ENCODE measurements at regions not wholly inside any gene's neighbourhood (a gene's known extent, or its start where the extent isn't known, plus 50 kb on each side); places are given as distances from the start of the nearest gene placed in this dataset.
"Not testable (repeated sequence)": the region's sequence is repeated elsewhere in the genome, so short reads cannot be mapped to it uniquely, and the experiment has no call there.

DNA sequence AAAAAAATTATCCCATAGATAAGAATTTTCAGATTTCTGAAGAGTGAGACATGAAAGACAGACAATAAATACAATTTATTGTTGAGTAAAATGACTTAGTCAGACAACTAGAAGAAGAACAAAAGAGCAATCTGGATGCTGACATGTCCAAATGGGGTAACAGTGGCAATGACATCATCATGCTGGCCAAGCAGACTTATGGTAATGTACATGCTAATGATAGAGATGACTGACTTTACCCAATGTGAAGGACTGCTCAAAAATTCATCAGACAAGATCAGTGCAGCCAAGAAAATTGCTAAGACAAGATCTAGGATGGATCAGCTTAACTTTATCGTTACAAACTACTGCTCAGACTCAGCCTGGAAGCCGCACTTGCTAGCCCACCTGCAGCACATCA is 70.5 kb upstream of the SRD5A2 start:
- 93% methylated on average over 2 of the region's 2 CpGs for WGBS (ENCODE audit: insufficient coverage)
- TF ChIP-seq, protein P1, sequence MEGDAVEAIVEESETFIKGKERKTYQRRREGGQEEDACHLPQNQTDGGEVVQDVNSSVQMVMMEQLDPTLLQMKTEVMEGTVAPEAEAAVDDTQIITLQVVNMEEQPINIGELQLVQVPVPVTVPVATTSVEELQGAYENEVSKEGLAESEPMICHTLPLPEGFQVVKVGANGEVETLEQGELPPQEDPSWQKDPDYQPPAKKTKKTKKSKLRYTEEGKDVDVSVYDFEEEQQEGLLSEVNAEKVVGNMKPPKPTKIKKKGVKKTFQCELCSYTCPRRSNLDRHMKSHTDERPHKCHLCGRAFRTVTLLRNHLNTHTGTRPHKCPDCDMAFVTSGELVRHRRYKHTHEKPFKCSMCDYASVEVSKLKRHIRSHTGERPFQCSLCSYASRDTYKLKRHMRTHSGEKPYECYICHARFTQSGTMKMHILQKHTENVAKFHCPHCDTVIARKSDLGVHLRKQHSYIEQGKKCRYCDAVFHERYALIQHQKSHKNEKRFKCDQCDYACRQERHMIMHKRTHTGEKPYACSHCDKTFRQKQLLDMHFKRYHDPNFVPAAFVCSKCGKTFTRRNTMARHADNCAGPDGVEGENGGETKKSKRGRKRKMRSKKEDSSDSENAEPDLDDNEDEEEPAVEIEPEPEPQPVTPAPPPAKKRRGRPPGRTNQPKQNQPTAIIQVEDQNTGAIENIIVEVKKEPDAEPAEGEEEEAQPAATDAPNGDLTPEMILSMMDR (IDR thresholded peaks at IDR 0.05) = no peak
- H3K9me3 Mint-ChIP-seq = no peaks in the 10 kb centered on the region

DNA sequence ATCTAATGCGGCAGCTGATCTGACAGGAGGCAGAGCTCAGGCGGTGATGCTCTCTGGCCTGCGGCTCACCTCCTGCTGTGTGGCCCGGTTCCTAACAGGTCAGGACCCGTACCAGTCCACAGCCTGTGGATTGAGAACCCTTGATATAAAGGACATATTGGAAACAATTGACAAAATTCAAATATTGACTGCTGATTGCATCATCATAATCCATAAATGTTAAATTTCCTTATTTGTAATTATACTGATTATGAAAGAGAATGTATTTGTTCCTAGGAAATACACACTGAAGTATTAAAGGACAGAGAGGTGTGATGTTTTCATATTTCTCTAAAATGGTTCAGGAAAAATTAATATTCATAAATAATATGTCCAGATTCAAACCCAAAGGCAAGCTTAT is 63.8 kb upstream of the SRD5A2 start:
- intact Hi-C loops (cut with micrococcal nuclease) = no loop called here
- H3K27ac Mint-ChIP-seq = no peak overlapping the region
- H3K4me1 Mint-ChIP-seq = no peaks in the 10 kb centered on the region
- Histone ChIP-seq H3K27me3 (ENCODE audit: control insufficient read depth, insufficient read depth, low read length) (no peaks in the 10 kb centered on the region), H3K9me3 (ENCODE audit: control insufficient read depth, insufficient read depth, low read length) (peaks cover 4% of the 10 kb centered on the region), H3K27ac (ENCODE audit: low read length) (no peak overlapping the region), H3K36me3 (ENCODE audit: control insufficient read depth, insufficient read depth, low read length) (no peaks in the 10 kb centered on the region), H3K4me3 (ENCODE audit: low read length) (no peak overlapping the region), H3K4me1 (ENCODE audit: control insufficient read depth, insufficient read depth, low read length) (no peaks in the 10 kb centered on the region)
- peaks cover 6 to 36% of the 10 kb centered on the region in 2 donors for H3K27me3 Mint-ChIP-seq (ENCODE audit: low read depth in 2 of 2)
- TF ChIP-seq, protein P1 (IDR thresholded peaks at IDR 0.05) = no peak
- H3K9me3 Mint-ChIP-seq = peaks cover 2 to 3% of the 10 kb centered on the region in 2 donors
- DNase-seq = no peak
- ATAC-seq = no peak
- WGBS (ENCODE audit: insufficient coverage) = 78% methylated on average over 5 of the region's 5 CpGs
- no peak overlapping the region for H3K4me3 Mint-ChIP-seq
- H3K36me3 Mint-ChIP-seq = peaks cover 6% of the 10 kb centered on the region

More for the DNA sequence above, 70.5 kb upstream of the SRD5A2 start:
- H3K9me3 ChIP-seq (ENCODE audit: control insufficient read depth, insufficient read depth, low read length) = no peaks in the 10 kb centered on the region
- peaks cover 0 to 13% of the 10 kb centered on the region in 2 donors for H3K27me3 Mint-ChIP-seq (ENCODE audit: low read depth in 2 of 2)
- no peaks in the 10 kb centered on the region for H3K36me3 ChIP-seq (ENCODE audit: control insufficient read depth, insufficient read depth, low read length)
- intact Hi-C loops (cut with micrococcal nuclease) = no loop called here
- no peak for ATAC-seq
- no peaks in the 10 kb centered on the region for H3K36me3 Mint-ChIP-seq
- H3K4me3 ChIP-seq (ENCODE audit: low read length) = no peak overlapping the region
- DNase-seq = no peak
- no peak overlapping the region for H3K27ac Mint-ChIP-seq
- no peak overlapping the region for H3K27ac ChIP-seq (ENCODE audit: low read length)
- H3K4me1 ChIP-seq (ENCODE audit: control insufficient read depth, insufficient read depth, low read length) = no peaks in the 10 kb centered on the region
- no peaks in the 10 kb centered on the region for H3K4me1 Mint-ChIP-seq
- no peak overlapping the region for H3K4me3 Mint-ChIP-seq
- H3K27me3 ChIP-seq (ENCODE audit: control insufficient read depth, insufficient read depth, low read length) = no peaks in the 10 kb centered on the region

DNA sequence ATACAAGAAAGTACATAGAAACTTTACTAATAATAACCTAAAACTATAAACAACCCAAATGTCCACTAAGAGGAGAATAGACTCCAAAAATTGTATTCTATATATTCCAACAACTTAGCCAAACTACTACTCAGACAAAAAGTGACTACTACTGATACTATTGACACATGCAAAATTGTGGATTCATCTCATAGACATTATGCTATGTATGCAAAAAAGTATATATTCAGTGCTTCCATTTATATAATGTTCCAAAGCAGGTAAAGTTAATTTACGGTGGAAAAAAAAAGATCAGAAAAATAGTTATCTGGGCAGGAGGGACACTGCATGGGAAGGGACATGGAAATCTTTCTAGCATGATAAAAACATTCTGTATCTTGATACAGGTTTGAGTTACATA is 62.0 kb upstream of the SRD5A2 start:
- ATAC-seq (no peak), DNase-seq (no peak)
- TF ChIP-seq, protein P1 (IDR thresholded peaks at IDR 0.05) = no peak
- Histone ChIP-seq H3K9me3 (ENCODE audit: control insufficient read depth, insufficient read depth, low read length) (peaks cover 4% of the 10 kb centered on the region), H3K36me3 (ENCODE audit: control insufficient read depth, insufficient read depth, low read length) (no peaks in the 10 kb centered on the region), H3K27ac (ENCODE audit: low read length) (no peak overlapping the region), H3K4me3 (ENCODE audit: low read length) (no peak overlapping the region), H3K27me3 (ENCODE audit: control insufficient read depth, insufficient read depth, low read length) (no peaks in the 10 kb centered on the region), H3K4me1 (ENCODE audit: control insufficient read depth, insufficient read depth, low read length) (no peaks in the 10 kb centered on the region)
- intact Hi-C loops (cut with micrococcal nuclease) = no loop called here
- peaks cover 6% of the 10 kb centered on the region for H3K36me3 Mint-ChIP-seq
- peaks cover 6 to 36% of the 10 kb centered on the region in 2 donors for H3K27me3 Mint-ChIP-seq (ENCODE audit: low read depth in 2 of 2)
- 80% methylated on average over 1 of the region's 1 CpG for WGBS (ENCODE audit: insufficient coverage)
- no peak overlapping the region for H3K27ac Mint-ChIP-seq
- H3K4me1 Mint-ChIP-seq = no peaks in the 10 kb centered on the region
- no peak overlapping the region for H3K4me3 Mint-ChIP-seq
- peaks cover 2 to 3% of the 10 kb centered on the region in 2 donors for H3K9me3 Mint-ChIP-seq

DNA sequence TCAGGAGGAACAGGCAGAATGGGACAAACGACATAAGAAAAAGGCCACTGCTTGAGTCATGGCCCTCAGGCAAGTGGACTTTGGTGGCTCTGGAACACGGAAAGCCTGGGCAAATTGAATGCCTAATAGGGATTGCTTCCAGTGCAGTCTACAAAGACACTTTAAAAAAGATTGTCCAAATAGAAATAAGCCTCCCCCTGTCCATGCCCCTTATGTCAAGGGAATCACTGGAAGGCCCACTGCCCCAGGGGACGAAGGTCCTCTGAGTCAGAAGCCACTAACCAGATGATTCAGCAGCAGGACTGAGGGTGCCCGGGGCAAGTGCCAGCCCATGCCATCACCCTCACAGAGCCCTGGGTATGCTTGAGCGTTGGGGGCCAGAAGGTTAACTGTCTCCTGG is 51.5 kb upstream of the SRD5A2 start:
- H3K4me1 ChIP-seq (ENCODE audit: control insufficient read depth, insufficient read depth, low read length); H3K9me3 ChIP-seq (ENCODE audit: control insufficient read depth, insufficient read depth, low read length); H3K9me3 Mint-ChIP-seq; H3K27me3 Mint-ChIP-seq (ENCODE audit: low read depth in 2 of 2); H3K4me3 ChIP-seq (ENCODE audit: low read length); H3K36me3 Mint-ChIP-seq; H3K27ac ChIP-seq (ENCODE audit: low read length); H3K36me3 ChIP-seq (ENCODE audit: control insufficient read depth, insufficient read depth, low read length); ATAC-seq; H3K4me3 Mint-ChIP-seq; H3K27me3 ChIP-seq (ENCODE audit: control insufficient read depth, insufficient read depth, low read length); H3K4me1 Mint-ChIP-seq; intact Hi-C loops (cut with micrococcal nuclease); H3K27ac Mint-ChIP-seq; DNase-seq: not testable (repeated sequence)
- 87% methylated on average over 5 of the region's 5 CpGs for WGBS (ENCODE audit: insufficient coverage)

Measured in natural killer cell (primary cell).